ENCODE measurements at regions not wholly inside any gene's neighbourhood (a gene's known extent, or its start where the extent isn't known, plus 50 kb on each side); places are given as distances from the start of the nearest gene placed in this dataset.
"Not testable (repeated sequence)": the region's sequence is repeated elsewhere in the genome, so short reads cannot be mapped to it uniquely, and the experiment has no call there.

- no peak for DNase-seq
Observed at GRCh38 chr2:228507231-228507824, 325.8 kb upstream of the SPHKAP start.

GRCh38 chr2:228503731-228504130, 322.2 kb upstream of the SPHKAP start:
- no peak for DNase-seq

GRCh38 chr2:228493852-228494251, 312.4 kb upstream of the SPHKAP start:
- DNase-seq = no peak

- no peak for DNase-seq
Observed at GRCh38 chr2:228479014-228479413, 297.5 kb upstream of the SPHKAP start.

GRCh38 chr2:228474466-228474865, 293.0 kb upstream of the SPHKAP start:
- DNase-seq = no peak

- DNase-seq = no peak
Observed at GRCh38 chr2:228469721-228470120, 288.2 kb upstream of the SPHKAP start.

GRCh38 chr2:228466851-228467250, 285.4 kb upstream of the SPHKAP start:
- no peak for DNase-seq

GRCh38 chr2:228465408-228465807, 283.9 kb upstream of the SPHKAP start:
- no peak for DNase-seq

- no peak for DNase-seq
Observed at GRCh38 chr2:228458364-228458763, 276.9 kb upstream of the SPHKAP start.

GRCh38 chr2:228447266-228447915, 265.9 kb upstream of the SPHKAP start:
- DNase-seq = no peak

- DNase-seq = peak; percentile 3 to 54
Observed at GRCh38 chr2:228446734-228447133, 265.2 kb upstream of the SPHKAP start.

- DNase-seq = no peak
Observed at GRCh38 chr2:228444161-228444560, 262.7 kb upstream of the SPHKAP start.

- no peak for DNase-seq
Observed at GRCh38 chr2:228433721-228434120, 252.2 kb upstream of the SPHKAP start.

- no peak for DNase-seq
Observed at GRCh38 chr2:228432116-228432515, 250.6 kb upstream of the SPHKAP start.

- DNase-seq = no peak
Observed at GRCh38 chr2:228430986-228431385, 249.5 kb upstream of the SPHKAP start.

- no peak for DNase-seq
Observed at GRCh38 chr2:228426502-228427216, 245.2 kb upstream of the SPHKAP start.

GRCh38 chr2:228425411-228426060, 244.0 kb upstream of the SPHKAP start:
- DNase-seq = not testable (repeated sequence)

GRCh38 chr2:228417956-228418355, 236.5 kb upstream of the SPHKAP start:
- no peak for DNase-seq

GRCh38 chr2:228417526-228417925, 236.0 kb upstream of the SPHKAP start:
- DNase-seq = no peak

GRCh38 chr2:228410061-228410460, 228.6 kb upstream of the SPHKAP start:
- no peak for DNase-seq

- DNase-seq = no peak
Observed at GRCh38 chr2:228409493-228409892, 228.0 kb upstream of the SPHKAP start.

- no peak for DNase-seq
Observed at GRCh38 chr2:228408529-228409227, 227.2 kb upstream of the SPHKAP start.

- DNase-seq = no peak
Observed at GRCh38 chr2:228407821-228408220, 226.3 kb upstream of the SPHKAP start.

Measured in NCI-H446 (cell line).